Lower leg skin (tissue), 3 donors: ENCODE measurements at regions not wholly inside any gene's neighbourhood (a gene's known extent, or its start where the extent isn't known, plus 50 kb on each side); places are given as distances from the start of the nearest gene placed in this dataset.

Experiments
- POLR2A ChIP-seq, 2 donors: fragments of 450-650 bp; IDR thresholded peaks; one replicate each; pipeline ENCODE4 v1.6.1; 2016 to 2017; ENCODE audit warnings: antibody characterized with exemption in 2 of 2, mild to moderate bottlenecking in 1 of 2, moderate library complexity in 1 of 2
- TF ChIP-seq, protein P1 (sequence below), 3 donors: fragments of 450-650 bp; IDR thresholded peaks; one replicate each; pipeline ENCODE4 v1.5.1; 2016; ENCODE audit warnings: antibody characterized with exemption in 3 of 3, mild to moderate bottlenecking in 3 of 3, moderate library complexity in 2 of 3

DNA sequence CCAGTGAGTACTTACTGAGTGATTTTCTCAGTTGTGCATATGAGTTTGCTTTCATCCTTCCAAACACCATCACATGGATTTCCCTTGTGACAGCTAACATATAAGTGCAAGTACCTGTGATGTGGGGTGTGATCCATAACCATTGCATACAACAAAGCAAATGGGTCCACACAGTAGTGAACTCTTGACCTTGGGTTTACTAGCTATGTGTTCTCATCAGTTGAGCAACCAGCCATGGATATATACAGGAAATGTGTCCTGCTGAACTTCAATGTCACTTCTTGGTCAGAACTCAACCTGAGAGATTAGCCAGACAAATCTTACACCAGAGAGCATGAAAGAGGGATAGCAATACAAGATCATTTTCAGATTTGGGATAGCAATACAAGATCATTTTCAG, 420.9 kb upstream of the KCNH7 start:
- TF ChIP-seq, protein P1, sequence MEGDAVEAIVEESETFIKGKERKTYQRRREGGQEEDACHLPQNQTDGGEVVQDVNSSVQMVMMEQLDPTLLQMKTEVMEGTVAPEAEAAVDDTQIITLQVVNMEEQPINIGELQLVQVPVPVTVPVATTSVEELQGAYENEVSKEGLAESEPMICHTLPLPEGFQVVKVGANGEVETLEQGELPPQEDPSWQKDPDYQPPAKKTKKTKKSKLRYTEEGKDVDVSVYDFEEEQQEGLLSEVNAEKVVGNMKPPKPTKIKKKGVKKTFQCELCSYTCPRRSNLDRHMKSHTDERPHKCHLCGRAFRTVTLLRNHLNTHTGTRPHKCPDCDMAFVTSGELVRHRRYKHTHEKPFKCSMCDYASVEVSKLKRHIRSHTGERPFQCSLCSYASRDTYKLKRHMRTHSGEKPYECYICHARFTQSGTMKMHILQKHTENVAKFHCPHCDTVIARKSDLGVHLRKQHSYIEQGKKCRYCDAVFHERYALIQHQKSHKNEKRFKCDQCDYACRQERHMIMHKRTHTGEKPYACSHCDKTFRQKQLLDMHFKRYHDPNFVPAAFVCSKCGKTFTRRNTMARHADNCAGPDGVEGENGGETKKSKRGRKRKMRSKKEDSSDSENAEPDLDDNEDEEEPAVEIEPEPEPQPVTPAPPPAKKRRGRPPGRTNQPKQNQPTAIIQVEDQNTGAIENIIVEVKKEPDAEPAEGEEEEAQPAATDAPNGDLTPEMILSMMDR (IDR thresholded peaks at IDR 0.05) = no peak
- no peak for TF ChIP-seq POLR2A (IDR thresholded peaks at IDR 0.05)
